ENCODE measurements at regions not wholly inside any gene's neighbourhood (a gene's known extent, or its start where the extent isn't known, plus 50 kb on each side); places are given as distances from the start of the nearest gene placed in this dataset.

DNA sequence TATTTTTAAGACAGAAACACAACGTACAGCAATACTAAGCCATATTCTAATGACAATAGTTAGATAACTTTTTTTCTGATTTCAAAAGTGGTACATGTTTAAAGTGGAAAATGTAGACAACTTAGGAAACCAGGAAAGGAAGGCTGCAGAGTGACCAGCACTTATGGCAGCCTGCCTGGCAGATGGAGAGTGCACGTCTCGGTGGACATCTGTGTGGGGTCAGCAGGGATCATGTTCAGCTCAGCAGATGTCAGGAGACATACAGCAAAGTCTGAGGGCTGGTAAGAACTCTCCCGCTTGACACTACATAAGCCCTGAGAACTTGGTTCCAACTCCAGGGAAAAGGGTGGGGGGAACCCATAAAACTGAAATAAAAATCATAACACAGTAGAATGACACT lies 128.6 kb upstream of the ADPGK start:
- peaks cover 4% of the 10 kb centered on the region for H3K27me3 Mint-ChIP-seq (ENCODE audit: low read depth)
- CTCF ChIA-PET = interaction anchor here (1.2 kb wide), 1 partner anchor 75 kb away, joined by 3 read pairs; no protein-coding TSS in a partner anchor
- no peaks in the 10 kb centered on the region for H3K4me1 Mint-ChIP-seq (ENCODE audit: low read depth)
- no peak overlapping the region for H3K4me3 Mint-ChIP-seq
- no peak for DNase-seq
- no peak overlapping the region for H3K27ac Mint-ChIP-seq
- H3K9me3 Mint-ChIP-seq = no peaks in the 10 kb centered on the region
- H3K36me3 Mint-ChIP-seq (ENCODE audit: low read depth) = no peaks in the 10 kb centered on the region
- intact Hi-C loops (cut with micrococcal nuclease) = no loop called here

DNA sequence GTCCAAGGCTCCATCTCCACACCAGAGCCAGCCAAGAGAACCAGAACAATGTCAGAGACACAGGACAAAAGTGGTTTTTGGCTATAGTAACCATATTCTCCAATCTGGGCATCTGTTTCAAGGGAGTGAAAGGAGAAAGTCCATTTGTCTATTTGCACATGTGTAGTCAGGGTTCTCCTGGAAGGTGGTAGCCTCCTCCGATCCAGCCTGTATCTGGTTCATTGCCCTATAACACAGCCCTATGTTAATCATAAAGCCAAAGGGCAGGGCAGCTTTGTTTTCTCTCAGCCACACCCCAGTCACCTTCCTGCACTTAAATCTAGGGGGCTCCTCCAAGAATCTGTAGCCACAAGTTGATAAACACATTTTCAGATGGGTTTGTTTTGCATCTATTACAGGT lies 128.1 kb upstream of the ADPGK start:
- H3K9me3 Mint-ChIP-seq = no peaks in the 10 kb centered on the region
- H3K27me3 Mint-ChIP-seq (ENCODE audit: low read depth) = peaks cover 4% of the 10 kb centered on the region
- H3K4me3 Mint-ChIP-seq = no peak overlapping the region
- no peaks in the 10 kb centered on the region for H3K36me3 Mint-ChIP-seq (ENCODE audit: low read depth)
- CTCF ChIA-PET = no interaction called here
- intact Hi-C loops (cut with micrococcal nuclease) = no loop called here
- H3K27ac Mint-ChIP-seq = no peak overlapping the region
- no peak for DNase-seq
- no peaks in the 10 kb centered on the region for H3K4me1 Mint-ChIP-seq (ENCODE audit: low read depth)

- CTCF ChIA-PET = no interaction called here
- DNase-seq = no peak
- H3K9me3 Mint-ChIP-seq = no peaks in the 10 kb centered on the region
Measured at GRCh38 chr15:72908713-72909112, 125.2 kb upstream of the ADPGK start.

DNA sequence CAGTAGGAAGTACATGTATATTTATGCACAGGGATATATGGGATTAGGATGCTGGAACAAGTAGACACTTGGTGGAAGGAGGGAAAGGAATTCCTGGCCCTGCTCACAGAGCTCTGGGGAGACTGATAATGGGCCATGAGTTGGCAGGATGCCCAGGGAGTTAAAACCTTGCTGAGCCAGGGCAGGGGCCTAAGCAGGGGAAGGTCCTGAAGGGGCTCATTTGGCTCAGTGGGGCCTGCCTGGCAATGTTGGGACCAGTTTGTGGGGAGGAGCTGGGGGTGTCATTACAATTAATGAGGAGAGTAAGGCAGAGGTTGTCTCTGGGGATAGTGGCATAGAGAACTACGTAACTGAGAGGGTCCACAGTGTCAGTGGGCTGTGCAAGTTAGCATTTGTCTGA lies 124.2 kb upstream of the ADPGK start:
- no peaks in the 10 kb centered on the region for H3K9me3 Mint-ChIP-seq
- H3K4me3 Mint-ChIP-seq = no peak overlapping the region
- no peak for DNase-seq
- no peaks in the 10 kb centered on the region for H3K4me1 Mint-ChIP-seq (ENCODE audit: low read depth)
- CTCF ChIA-PET = no interaction called here
- no peaks in the 10 kb centered on the region for H3K36me3 Mint-ChIP-seq (ENCODE audit: low read depth)
- intact Hi-C loops (cut with micrococcal nuclease) = no loop called here
- no peak overlapping the region for H3K27ac Mint-ChIP-seq
- peaks cover 11% of the 10 kb centered on the region for H3K27me3 Mint-ChIP-seq (ENCODE audit: low read depth)

More at GRCh38 chr15:72908713-72909112, 125.2 kb upstream of the ADPGK start:
- no peaks in the 10 kb centered on the region for H3K4me1 Mint-ChIP-seq (ENCODE audit: low read depth)
- peaks cover 5% of the 10 kb centered on the region for H3K27me3 Mint-ChIP-seq (ENCODE audit: low read depth)
- no peak overlapping the region for H3K4me3 Mint-ChIP-seq
- no peaks in the 10 kb centered on the region for H3K36me3 Mint-ChIP-seq (ENCODE audit: low read depth)
- no peak overlapping the region for H3K27ac Mint-ChIP-seq
- intact Hi-C loops (cut with micrococcal nuclease) = no loop called here

DNA sequence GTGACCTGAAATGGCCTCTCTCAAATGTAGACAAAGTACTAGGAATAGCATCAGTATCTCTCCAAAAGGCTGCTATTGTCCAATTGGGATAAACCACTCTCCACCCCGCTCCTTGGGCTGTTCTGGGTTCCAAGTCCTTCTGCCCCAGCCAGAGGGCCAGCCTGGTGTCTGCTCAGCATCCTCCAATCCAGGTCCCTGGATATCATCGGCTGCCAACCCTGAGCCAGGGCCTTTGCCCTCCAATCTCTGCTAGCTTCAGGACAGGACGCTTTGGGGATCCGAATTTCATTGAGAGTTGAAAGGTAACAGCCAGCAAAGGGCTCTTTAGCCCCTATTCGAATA lies 119.3 kb upstream of the ADPGK start:
- intact Hi-C loops (cut with micrococcal nuclease) = no loop called here
- CTCF ChIA-PET = no interaction called here
- no peaks in the 10 kb centered on the region for H3K36me3 Mint-ChIP-seq (ENCODE audit: low read depth)
- H3K4me1 Mint-ChIP-seq (ENCODE audit: low read depth) = no peaks in the 10 kb centered on the region
- H3K9me3 Mint-ChIP-seq = no peaks in the 10 kb centered on the region
- no peak overlapping the region for H3K27ac Mint-ChIP-seq
- no peak for DNase-seq
- no peak overlapping the region for H3K4me3 Mint-ChIP-seq
- H3K27me3 Mint-ChIP-seq (ENCODE audit: low read depth) = peaks cover 29% of the 10 kb centered on the region

DNA sequence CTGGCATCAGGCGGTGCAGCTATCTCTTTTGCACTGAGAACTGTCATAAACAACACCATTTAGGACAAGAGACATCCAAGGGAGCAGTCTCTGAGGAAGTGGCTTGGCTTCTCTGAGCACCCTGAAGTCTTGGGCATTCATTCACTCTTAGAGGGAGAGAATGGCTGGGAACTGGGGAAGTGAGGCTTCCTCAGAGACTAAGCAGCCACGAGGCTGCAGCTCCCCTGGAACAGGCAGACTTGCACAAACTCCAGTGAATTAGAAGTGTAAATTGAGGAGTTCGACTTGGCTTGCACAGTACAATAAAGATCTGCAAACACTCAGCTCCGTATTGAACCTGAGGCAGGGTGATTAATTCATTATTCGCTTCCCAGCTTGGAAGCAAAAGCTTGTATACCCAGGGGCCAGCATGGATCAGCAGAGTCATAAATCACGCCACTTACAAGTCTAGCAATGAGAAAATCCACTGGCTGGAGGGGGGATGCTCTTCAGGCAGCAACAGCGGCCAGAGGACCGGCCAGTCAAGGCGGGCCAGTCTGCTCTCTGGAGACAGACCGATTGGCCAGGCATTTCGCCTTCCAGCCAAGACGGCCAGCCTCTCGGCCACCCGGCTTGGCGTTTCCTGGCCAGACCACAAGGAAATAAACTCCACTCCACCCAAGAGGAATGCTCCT lies 118.8 kb upstream of the ADPGK start:
- Mint-ChIP-seq H3K9me3 (no peaks in the 10 kb centered on the region), H3K36me3 (ENCODE audit: low read depth) (no peaks in the 10 kb centered on the region), H3K4me3 (no peak overlapping the region), H3K4me1 (ENCODE audit: low read depth) (no peaks in the 10 kb centered on the region), H3K27ac (no peak overlapping the region), H3K27me3 (ENCODE audit: low read depth) (peaks cover 29% of the 10 kb centered on the region)
- DNase-seq = no peak
- CTCF ChIA-PET = no interaction called here
- intact Hi-C loops (cut with micrococcal nuclease) = no loop called here

DNA sequence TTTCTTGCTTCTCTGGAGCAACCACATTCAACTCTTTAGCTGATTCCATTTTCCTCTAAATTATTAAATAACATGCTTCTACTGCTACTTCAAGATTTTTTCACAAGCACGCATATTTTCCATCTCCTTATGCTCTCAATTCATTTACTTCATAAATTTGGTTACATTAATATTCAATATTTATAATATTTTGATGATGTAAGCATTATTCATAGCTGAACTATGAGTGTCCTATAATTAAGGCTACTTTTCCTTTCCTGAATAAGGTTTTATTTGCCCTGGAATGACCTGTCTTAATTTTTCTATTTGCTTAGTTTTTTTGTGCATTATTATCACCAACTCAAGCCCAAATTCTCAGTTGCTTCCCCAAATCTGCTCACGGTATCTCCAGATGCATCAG lies 109.4 kb upstream of the ADPGK start:
- Mint-ChIP-seq H3K27ac (no peak overlapping the region), H3K36me3 (ENCODE audit: low read depth) (no peaks in the 10 kb centered on the region)
- CTCF ChIA-PET = interaction anchor here (0.6 kb wide), 1 partner anchor 488 kb away, joined by 3 read pairs; no protein-coding TSS in a partner anchor

DNA sequence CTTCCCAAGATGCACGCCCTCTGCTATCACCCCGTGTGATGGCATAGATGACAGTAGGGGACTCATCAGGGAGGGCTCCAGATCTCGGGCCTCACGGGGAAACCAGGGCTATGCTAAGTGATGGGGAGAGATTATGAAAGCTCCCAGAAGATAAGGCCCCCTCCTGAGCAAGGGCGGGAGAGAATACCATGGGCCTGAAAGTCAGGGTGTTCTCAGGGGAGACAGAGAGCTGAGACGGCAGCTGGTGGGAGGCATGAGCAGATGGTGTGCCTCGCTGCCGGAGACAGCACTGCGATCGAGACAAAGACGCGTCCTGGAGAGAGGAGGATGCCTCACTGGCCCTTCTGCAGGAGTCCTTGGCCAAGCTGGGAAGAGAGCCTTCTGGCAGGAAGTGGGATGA lies 106.5 kb upstream of the ADPGK start:
- Mint-ChIP-seq H3K27ac (no peak overlapping the region), H3K4me1 (ENCODE audit: low read depth) (no peaks in the 10 kb centered on the region), H3K27me3 (ENCODE audit: low read depth) (peaks cover 14% of the 10 kb centered on the region), H3K9me3 (no peaks in the 10 kb centered on the region), H3K36me3 (ENCODE audit: low read depth) (no peaks in the 10 kb centered on the region), H3K4me3 (no peak overlapping the region)
- DNase-seq = no peak
- intact Hi-C loops (cut with micrococcal nuclease) = no loop called here
- CTCF ChIA-PET = no interaction called here

More for the DNA sequence above, 109.4 kb upstream of the ADPGK start:
- Mint-ChIP-seq H3K9me3 (no peaks in the 10 kb centered on the region), H3K27me3 (ENCODE audit: low read depth) (peaks cover 14% of the 10 kb centered on the region), H3K4me3 (no peak overlapping the region), H3K4me1 (ENCODE audit: low read depth) (no peaks in the 10 kb centered on the region)
- intact Hi-C loops (cut with micrococcal nuclease) = no loop called here
- DNase-seq = no peak

DNA sequence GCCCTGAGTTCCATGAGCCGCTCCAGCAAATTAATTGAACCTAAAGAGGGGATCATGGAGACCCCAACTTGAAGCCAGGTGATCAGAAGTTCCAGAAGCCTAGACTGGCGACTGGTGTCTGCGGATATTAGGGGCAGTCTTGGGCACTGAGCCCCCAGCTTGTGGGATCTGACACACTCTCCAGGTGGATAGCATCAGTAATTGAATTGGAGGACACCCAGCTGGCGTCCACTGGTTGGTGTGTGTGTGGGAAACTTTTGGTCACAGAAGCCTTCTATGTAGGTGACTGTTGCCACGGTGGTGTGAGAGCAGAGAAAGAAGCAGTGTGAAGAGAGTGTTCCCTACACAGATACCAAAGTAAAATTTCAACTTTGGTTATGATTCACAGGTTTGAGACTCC lies 106.0 kb upstream of the ADPGK start:
- H3K27me3 Mint-ChIP-seq (ENCODE audit: low read depth) = peaks cover 14% of the 10 kb centered on the region
- no peak overlapping the region for H3K4me3 Mint-ChIP-seq
- intact Hi-C loops (cut with micrococcal nuclease) = no loop called here
- H3K9me3 Mint-ChIP-seq = no peaks in the 10 kb centered on the region
- H3K4me1 Mint-ChIP-seq (ENCODE audit: low read depth) = no peaks in the 10 kb centered on the region
- no peak for DNase-seq
- no peak overlapping the region for H3K27ac Mint-ChIP-seq
- no peaks in the 10 kb centered on the region for H3K36me3 Mint-ChIP-seq (ENCODE audit: low read depth)
- CTCF ChIA-PET = no interaction called here

- Mint-ChIP-seq H3K4me1 (ENCODE audit: low read depth) (no peaks in the 10 kb centered on the region), H3K9me3 (no peaks in the 10 kb centered on the region), H3K27me3 (ENCODE audit: low read depth) (peaks cover 14% of the 10 kb centered on the region), H3K4me3 (no peak overlapping the region), H3K36me3 (ENCODE audit: low read depth) (no peaks in the 10 kb centered on the region), H3K27ac (no peak overlapping the region)
- no peak for DNase-seq
- intact Hi-C loops (cut with micrococcal nuclease) = no loop called here
- CTCF ChIA-PET = no interaction called here
Measured at GRCh38 chr15:72888811-72889210, 105.3 kb upstream of the ADPGK start.

- CTCF ChIA-PET = no interaction called here
- Mint-ChIP-seq H3K4me3 (no peak overlapping the region), H3K9me3 (peaks cover 4% of the 10 kb centered on the region), H3K4me1 (ENCODE audit: low read depth) (no peaks in the 10 kb centered on the region), H3K27me3 (ENCODE audit: low read depth) (peaks cover 12% of the 10 kb centered on the region), H3K36me3 (ENCODE audit: low read depth) (no peaks in the 10 kb centered on the region), H3K27ac (no peak overlapping the region)
- DNase-seq = no peak
- intact Hi-C loops (cut with micrococcal nuclease) = no loop called here
Measured at GRCh38 chr15:72888211-72888610, 104.7 kb upstream of the ADPGK start.

- no peak for DNase-seq
- no peak overlapping the region for H3K4me3 Mint-ChIP-seq
- CTCF ChIA-PET = no interaction called here
- H3K27ac Mint-ChIP-seq = no peak overlapping the region
- H3K9me3 Mint-ChIP-seq = peaks cover 7% of the 10 kb centered on the region
- intact Hi-C loops (cut with micrococcal nuclease) = no loop called here
- H3K4me1 Mint-ChIP-seq (ENCODE audit: low read depth) = no peaks in the 10 kb centered on the region
- no peaks in the 10 kb centered on the region for H3K36me3 Mint-ChIP-seq (ENCODE audit: low read depth)
- H3K27me3 Mint-ChIP-seq (ENCODE audit: low read depth) = peaks cover 11% of the 10 kb centered on the region
Measured at GRCh38 chr15:72887376-72887775, 103.8 kb upstream of the ADPGK start.

GRCh38 chr15:72884311-72884710 lies 100.8 kb upstream of the ADPGK start:
- Mint-ChIP-seq H3K4me3 (no peak overlapping the region), H3K36me3 (ENCODE audit: low read depth) (peaks cover 3% of the 10 kb centered on the region), H3K4me1 (ENCODE audit: low read depth) (no peaks in the 10 kb centered on the region), H3K27ac (no peak overlapping the region), H3K27me3 (ENCODE audit: low read depth) (peaks cover 7% of the 10 kb centered on the region), H3K9me3 (peaks cover 10% of the 10 kb centered on the region)
- no peak for DNase-seq
- intact Hi-C loops (cut with micrococcal nuclease) = no loop called here
- CTCF ChIA-PET = no interaction called here
